SU-DHL-6 (cell line): ENCODE measurements at regions not wholly inside any gene's neighbourhood (a gene's known extent, or its start where the extent isn't known, plus 50 kb on each side); places are given as distances from the start of the nearest gene placed in this dataset.

ENCODE experiments used
- H2AFZ ChIP-seq: fragments of 200-600 bp; sonication (generic); 2 replicates; pipeline ENCODE4 v1.6.1; 2014; ENCODE audit warnings: low read depth, mild to moderate bottlenecking, moderate library complexity, mixed read lengths, antibody characterized with exemption, low read length; ENCODE audit not compliant: severe bottlenecking
- H3F3A ChIP-seq: fragments of 200-600 bp; shearing (Covaris generic); 2 replicates; pipeline ENCODE4 v1.6.0; 2016; ENCODE audit warnings: antibody characterized with exemption, mild to moderate bottlenecking; ENCODE audit not compliant: insufficient read depth
- H3K27ac ChIP-seq: fragments of 200-600 bp; sonication (generic); 2 replicates; pipeline ENCODE4 v1.5.1; 2016; ENCODE audit warnings: low read depth, mild to moderate bottlenecking, low read length, moderate library complexity, mixed read lengths
- H3K27me3 ChIP-seq: fragments of 200-600 bp; sonication (generic), shearing (Covaris generic); 2 replicates; pipeline ENCODE4 v1.6.0; 2014; ENCODE audit warnings: mild to moderate bottlenecking, low read length
- H3K36me3 ChIP-seq: fragments of 200-600 bp; sonication (generic); 2 replicates; pipeline ENCODE4 v1.6.1; 2014; ENCODE audit warnings: mild to moderate bottlenecking, low read length, mixed read lengths
- H3K4me2 ChIP-seq: fragments of 300-600, 200-600 bp; shearing (Covaris generic), sonication (generic); 2 replicates; pipeline ENCODE4 v1.6.0; 2014; ENCODE audit warnings: low read length, low read depth, mild to moderate bottlenecking; ENCODE audit not compliant: poor library complexity, severe bottlenecking
- H3K4me3 ChIP-seq: fragments of 200-600 bp; sonication (generic); 2 replicates; pipeline ENCODE4 v1.5.1; 2014; ENCODE audit warnings: antibody characterized with exemption, low read length, mild to moderate bottlenecking, mixed read lengths; ENCODE audit not compliant: insufficient read depth, poor library complexity, severe bottlenecking
- H3K79me2 ChIP-seq: fragments of 200-600 bp; sonication (generic); 2 replicates; pipeline ENCODE4 v1.6.1; 2014; ENCODE audit warnings: mild to moderate bottlenecking, low read length, moderate library complexity; ENCODE audit not compliant: insufficient read depth
- H3K9ac ChIP-seq: fragments of 200-600 bp; sonication (generic); 2 replicates; pipeline ENCODE4 v1.7.0; 2014; ENCODE audit warnings: mild to moderate bottlenecking, low read length
- H3K9me2 ChIP-seq: fragments of 200-600 bp; sonication (generic); replicated peaks from 2 replicates; pipeline ENCODE4 v1.6.1; 2014; ENCODE audit warnings: low read length; ENCODE audit not compliant: insufficient read depth
- H3K9me3 ChIP-seq: fragments of 200-600 bp; sonication (generic); 2 replicates; pipeline ENCODE4 v1.6.1; 2014; ENCODE audit warnings: low read length, mixed read lengths; ENCODE audit not compliant: insufficient read depth
- H4K20me1 ChIP-seq: fragments of 200-600 bp; sonication (generic); 2 replicates; pipeline ENCODE4 v1.6.1; 2014; ENCODE audit warnings: low read depth, mild to moderate bottlenecking, antibody characterized with exemption, low read length, moderate library complexity, mixed read lengths
- EZH2phosphoT487 ChIP-seq: fragments of 200-600 bp; sonication (generic), shearing (Covaris generic); conservative IDR thresholded peaks from 2 replicates; pipeline ENCODE4 v1.6.1; 2018; ENCODE audit warnings: mild to moderate bottlenecking, antibody characterized with exemption, low read length, moderate library complexity, mixed read lengths
- TF ChIP-seq, protein P1 (sequence below): fragments of 200-600 bp; sonication (generic); IDR thresholded peaks from one replicate; pipeline ENCODE4 v1.5.1; 2017; ENCODE audit warnings: antibody characterized with exemption, mild to moderate bottlenecking, low read length, moderate library complexity; ENCODE audit not compliant: insufficient read depth, poor library complexity, severe bottlenecking

GRCh38 chr7:153454306-153454705 lies 597.9 kb upstream of the DPP6 start:
- Histone ChIP-seq H4K20me1 (no peaks in the 10 kb centered on the region), H3K36me3 (no peaks in the 10 kb centered on the region), H3K79me2 (no peaks in the 10 kb centered on the region), H3K4me2 (no peak overlapping the region), H3K27me3 (no peaks in the 10 kb centered on the region), H3K4me3 (no peak overlapping the region), H3K9me2 (no peaks in the 10 kb centered on the region), H3K9ac (no peak overlapping the region), H3F3A (no peaks in the 10 kb centered on the region), H3K9me3 (no peaks in the 10 kb centered on the region), H2AFZ (no peak overlapping the region), H3K27ac (no peak overlapping the region)
- TF ChIP-seq, protein P1, sequence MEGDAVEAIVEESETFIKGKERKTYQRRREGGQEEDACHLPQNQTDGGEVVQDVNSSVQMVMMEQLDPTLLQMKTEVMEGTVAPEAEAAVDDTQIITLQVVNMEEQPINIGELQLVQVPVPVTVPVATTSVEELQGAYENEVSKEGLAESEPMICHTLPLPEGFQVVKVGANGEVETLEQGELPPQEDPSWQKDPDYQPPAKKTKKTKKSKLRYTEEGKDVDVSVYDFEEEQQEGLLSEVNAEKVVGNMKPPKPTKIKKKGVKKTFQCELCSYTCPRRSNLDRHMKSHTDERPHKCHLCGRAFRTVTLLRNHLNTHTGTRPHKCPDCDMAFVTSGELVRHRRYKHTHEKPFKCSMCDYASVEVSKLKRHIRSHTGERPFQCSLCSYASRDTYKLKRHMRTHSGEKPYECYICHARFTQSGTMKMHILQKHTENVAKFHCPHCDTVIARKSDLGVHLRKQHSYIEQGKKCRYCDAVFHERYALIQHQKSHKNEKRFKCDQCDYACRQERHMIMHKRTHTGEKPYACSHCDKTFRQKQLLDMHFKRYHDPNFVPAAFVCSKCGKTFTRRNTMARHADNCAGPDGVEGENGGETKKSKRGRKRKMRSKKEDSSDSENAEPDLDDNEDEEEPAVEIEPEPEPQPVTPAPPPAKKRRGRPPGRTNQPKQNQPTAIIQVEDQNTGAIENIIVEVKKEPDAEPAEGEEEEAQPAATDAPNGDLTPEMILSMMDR: no peak
- no peak for TF ChIP-seq EZH2phosphoT487

DNA sequence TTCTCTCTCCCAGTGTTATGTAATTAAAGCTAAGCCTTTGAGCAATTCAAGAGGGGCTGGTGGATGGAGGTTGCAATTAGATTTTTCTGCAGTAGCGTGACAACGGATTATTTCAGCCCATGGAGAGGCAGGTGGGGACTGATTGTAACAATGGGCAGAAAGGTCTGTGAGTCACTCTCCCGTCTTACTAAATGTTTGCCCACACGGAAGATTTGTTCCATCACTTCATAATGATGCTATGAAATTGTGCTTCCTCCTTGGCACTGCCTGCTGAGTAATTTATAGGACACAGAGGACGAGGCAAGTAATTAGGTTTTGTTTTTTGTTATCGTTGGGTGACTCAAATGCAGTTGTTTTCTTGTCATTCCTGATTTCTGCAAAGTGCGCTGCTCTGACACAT lies 594.5 kb upstream of the DPP6 start:
- H2AFZ ChIP-seq: no peak overlapping the region
- no peaks in the 10 kb centered on the region for H3K36me3 ChIP-seq
- no peak overlapping the region for H3K27ac ChIP-seq
- TF ChIP-seq EZH2phosphoT487: no peak
- TF ChIP-seq, protein P1: no peak
- H3K4me2 ChIP-seq: no peak overlapping the region
- H4K20me1 ChIP-seq: no peaks in the 10 kb centered on the region
- no peaks in the 10 kb centered on the region for H3K27me3 ChIP-seq
- H3K9me3 ChIP-seq: 0 out of 2 replicates have a peak, but pooled peaks cover 3% of the 10 kb centered on the region
- no peak overlapping the region for H3K4me3 ChIP-seq
- no peak overlapping the region for H3K9ac ChIP-seq
- H3K9me2 ChIP-seq: no peaks in the 10 kb centered on the region
- no peaks in the 10 kb centered on the region for H3K79me2 ChIP-seq
- no peaks in the 10 kb centered on the region for H3F3A ChIP-seq

GRCh38 chr7:153470004-153470671 lies 582.1 kb upstream of the DPP6 start:
- no peaks in the 10 kb centered on the region for H3K9me3 ChIP-seq
- no peak overlapping the region for H3K4me3 ChIP-seq
- no peaks in the 10 kb centered on the region for H3K36me3 ChIP-seq
- H3K4me2 ChIP-seq: no peak overlapping the region
- no peaks in the 10 kb centered on the region for H3K27me3 ChIP-seq
- H3K27ac ChIP-seq: no peak overlapping the region
- H3K79me2 ChIP-seq: no peaks in the 10 kb centered on the region
- H3K9ac ChIP-seq: no peak overlapping the region
- no peaks in the 10 kb centered on the region for H3F3A ChIP-seq
- no peak overlapping the region for H2AFZ ChIP-seq
- no peaks in the 10 kb centered on the region for H4K20me1 ChIP-seq
- no peaks in the 10 kb centered on the region for H3K9me2 ChIP-seq
- TF ChIP-seq, protein P1: no peak
- TF ChIP-seq EZH2phosphoT487: no peak
